Epithelial cell of esophagus (primary cell): ENCODE measurements at regions not wholly inside any gene's neighbourhood (a gene's known extent, or its start where the extent isn't known, plus 50 kb on each side); places are given as distances from the start of the nearest gene placed in this dataset.

Source experiments
- DNase-seq: peaks from one replicate; pipeline ENCODE4 v3.0.0; 2010; ENCODE audit warnings: low read depth
- H3K4me3 ChIP-seq: 2 replicates; pipeline ENCODE4 v1.5.1; 2011; ENCODE audit warnings: mild to moderate bottlenecking, low read length, control low read depth
- CTCF ChIP-seq: IDR thresholded peaks from 2 replicates; pipeline ENCODE4 v1.5.1; 2011; ENCODE audit warnings: low read depth, mild to moderate bottlenecking, low read length, control low read depth, inconsistent platforms; ENCODE audit not compliant: insufficient read depth; ENCODE audit errors: missing control alignments

GRCh38 chr5:118700510-118700909 is 287.8 kb downstream of the DTWD2 start:
- TF ChIP-seq CTCF, result no peak
- no peak for DNase-seq
- H3K4me3 ChIP-seq, result no peak overlapping the region

- H3K4me3 ChIP-seq, result no peak overlapping the region
- TF ChIP-seq CTCF, result no peak
- no peak for DNase-seq
Observed at GRCh38 chr5:118698774-118699173, 289.6 kb downstream of the DTWD2 start.

GRCh38 chr5:118696076-118696475 is 292.3 kb downstream of the DTWD2 start:
- no peak for TF ChIP-seq CTCF
- H3K4me3 ChIP-seq, result no peak overlapping the region
- DNase-seq, result no peak

GRCh38 chr5:118692811-118693342 is 295.5 kb downstream of the DTWD2 start:
- H3K4me3 ChIP-seq, result no peak overlapping the region
- DNase-seq, result peak; percentile 1
- no peak for TF ChIP-seq CTCF

- DNase-seq, result peak; percentile 2
Observed at GRCh38 chr5:118687661-118688621, 300.4 kb downstream of the DTWD2 start.

GRCh38 chr5:118687100-118687499 is 301.2 kb downstream of the DTWD2 start:
- TF ChIP-seq CTCF, result no peak

More at GRCh38 chr5:118687661-118688621, 300.4 kb downstream of the DTWD2 start:
- no peak overlapping the region for H3K4me3 ChIP-seq
- TF ChIP-seq CTCF, result no peak

More at GRCh38 chr5:118687100-118687499, 301.2 kb downstream of the DTWD2 start:
- H3K4me3 ChIP-seq, result no peak overlapping the region
- DNase-seq, result no peak
